ENCODE measurements at regions not wholly inside any gene's neighbourhood (a gene's known extent, or its start where the extent isn't known, plus 50 kb on each side); places are given as distances from the start of the nearest gene placed in this dataset.
A peak's percentile ranks its signal among the peaks of the same experiment; 100 is the strongest.
"Not testable (repeated sequence)": the region's sequence is repeated elsewhere in the genome, so short reads cannot be mapped to it uniquely, and the experiment has no call there.

DNA sequence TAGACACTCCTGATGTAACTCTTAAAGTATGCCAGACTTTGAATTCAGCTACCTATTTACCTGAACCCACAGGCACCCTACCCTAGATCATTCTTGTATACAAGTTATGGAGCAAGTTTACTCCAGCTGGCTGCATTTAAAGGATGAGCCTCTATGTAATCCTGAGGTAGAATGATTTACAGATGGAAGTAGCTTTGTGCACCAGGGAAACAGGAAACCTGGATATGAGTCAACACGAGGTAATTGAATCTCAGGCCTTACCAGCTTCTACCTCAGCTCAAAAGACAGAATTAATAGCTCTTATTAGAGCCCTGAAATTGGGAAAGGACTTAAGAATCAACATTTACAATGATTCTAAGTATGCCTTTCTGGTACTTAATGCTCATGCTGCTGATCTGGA is 119.8 kb downstream of the AGTR2 start:
- DNase-seq: no peak

DNA sequence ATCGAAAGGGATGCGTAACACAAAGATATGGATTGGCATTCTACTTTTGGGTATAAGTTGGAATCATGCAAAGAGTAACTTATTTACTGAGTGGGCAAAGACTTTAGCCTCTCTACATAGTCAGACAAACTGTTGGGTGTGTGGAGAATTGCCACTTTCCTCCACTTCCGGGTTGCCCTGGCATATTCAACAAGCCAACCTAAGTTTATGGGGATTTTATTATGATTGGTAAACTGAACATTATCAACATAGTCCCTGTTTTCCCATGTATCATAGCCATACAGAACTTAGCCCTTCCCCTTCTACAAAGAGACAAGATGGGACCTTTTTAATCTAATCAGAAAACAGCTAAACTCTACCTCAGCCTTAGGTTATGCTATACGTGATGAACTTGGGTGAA is 121.6 kb downstream of the AGTR2 start:
- no peak for DNase-seq

DNA sequence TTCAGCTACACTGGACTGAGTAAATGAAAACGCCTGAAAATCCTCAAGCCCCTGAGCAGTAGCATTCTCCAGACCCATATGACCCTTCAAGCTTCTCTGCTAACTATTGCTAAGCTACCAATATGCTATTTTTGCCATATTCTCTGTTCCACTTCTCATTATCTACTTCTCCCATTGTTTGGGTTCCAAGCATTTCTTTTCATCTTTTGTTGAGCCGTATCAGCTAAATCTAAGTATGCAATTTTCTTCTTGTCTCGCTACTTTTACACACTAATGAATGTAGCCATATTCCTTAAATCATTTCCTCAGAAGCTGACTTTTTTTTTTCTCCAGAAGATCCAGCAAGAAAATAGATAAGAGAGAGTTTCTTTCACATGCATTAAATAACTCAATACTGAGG is 128.4 kb downstream of the AGTR2 start:
- no peak for DNase-seq

DNA sequence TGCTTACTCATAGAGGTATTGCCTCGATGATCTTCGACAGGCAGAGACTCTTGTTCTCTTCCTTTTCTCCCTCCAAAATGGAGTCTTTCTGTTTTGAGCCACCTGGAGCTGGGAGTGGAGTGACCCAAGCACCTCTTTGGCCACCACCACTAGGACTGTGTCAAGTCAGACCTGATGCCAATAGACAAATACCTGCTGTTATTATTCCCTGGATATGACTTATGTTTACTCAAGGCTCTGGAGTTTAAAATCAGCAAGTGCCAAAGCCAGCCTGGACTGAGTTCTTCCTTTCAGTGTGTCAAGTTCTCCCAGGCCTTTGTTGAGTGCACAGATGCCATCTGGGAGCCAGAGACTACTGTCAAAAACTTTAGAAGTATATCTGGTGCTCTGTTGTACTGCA is 130.2 kb upstream of the SLC6A14 start:
- DNase-seq: no peak

GRCh38 chrX:116317409-116317808 is 119.0 kb upstream of the SLC6A14 start:
- DNase-seq: peak; percentile 1

GRCh38 chrX:116318672-116319071 is 117.7 kb upstream of the SLC6A14 start:
- DNase-seq: no peak

- no peak for DNase-seq
Measured at GRCh38 chrX:116321711-116322110, 114.7 kb upstream of the SLC6A14 start.

DNA sequence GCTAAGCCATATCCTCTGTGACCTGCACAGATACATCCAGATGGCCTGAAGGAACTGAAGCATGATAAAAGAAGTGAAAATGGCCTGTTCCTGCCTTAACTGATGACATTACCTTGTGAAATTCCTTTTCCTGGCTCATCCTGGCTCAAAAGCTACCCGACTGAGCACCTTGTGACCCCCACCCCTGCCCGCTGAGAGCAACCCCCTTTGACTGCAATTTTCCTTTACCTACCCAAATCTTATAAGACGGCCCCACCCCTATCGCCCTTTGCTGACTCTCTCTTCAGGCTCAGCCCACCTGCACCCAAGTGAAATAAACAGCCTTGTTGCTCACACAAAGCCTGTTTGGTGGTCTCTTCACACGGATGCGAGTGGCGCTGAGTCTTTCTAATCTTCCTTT is 104.4 kb upstream of the SLC6A14 start:
- not testable (repeated sequence) for DNase-seq

- not testable (repeated sequence) for DNase-seq
Measured at GRCh38 chrX:116334797-116335196, 101.6 kb upstream of the SLC6A14 start.

- DNase-seq: no peak
Measured at GRCh38 chrX:116339407-116339806, 97.0 kb upstream of the SLC6A14 start.

GRCh38 chrX:116342903-116343302 is 93.5 kb upstream of the SLC6A14 start:
- DNase-seq: no peak

DNA sequence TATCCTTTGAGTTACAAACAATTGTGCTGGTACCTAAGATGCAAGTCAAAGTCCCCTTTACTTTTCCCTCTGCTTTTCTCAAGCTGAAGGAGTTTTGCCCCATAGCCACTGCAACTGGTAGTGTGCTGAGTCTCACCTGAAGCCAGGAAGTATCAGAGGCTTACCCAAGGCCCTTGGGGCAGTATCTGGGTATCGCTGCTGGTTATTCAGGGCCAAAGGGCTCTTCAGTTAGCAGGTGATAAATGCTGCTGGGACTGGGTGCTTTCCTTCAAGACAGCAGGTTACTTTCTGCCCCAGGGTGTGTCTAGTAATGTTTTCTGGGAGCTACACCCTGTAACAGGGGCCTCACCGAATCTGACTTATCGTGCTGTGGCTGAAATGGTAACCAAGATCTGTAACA is 90.4 kb upstream of the SLC6A14 start:
- no peak for DNase-seq

- no peak for DNase-seq
Measured at GRCh38 chrX:116357329-116357728, 79.1 kb upstream of the SLC6A14 start.

- DNase-seq: no peak
Measured at GRCh38 chrX:116378961-116379360, 57.4 kb upstream of the SLC6A14 start.

- DNase-seq: no peak
Measured at GRCh38 chrX:116379854-116380253, 56.6 kb upstream of the SLC6A14 start.

DNA sequence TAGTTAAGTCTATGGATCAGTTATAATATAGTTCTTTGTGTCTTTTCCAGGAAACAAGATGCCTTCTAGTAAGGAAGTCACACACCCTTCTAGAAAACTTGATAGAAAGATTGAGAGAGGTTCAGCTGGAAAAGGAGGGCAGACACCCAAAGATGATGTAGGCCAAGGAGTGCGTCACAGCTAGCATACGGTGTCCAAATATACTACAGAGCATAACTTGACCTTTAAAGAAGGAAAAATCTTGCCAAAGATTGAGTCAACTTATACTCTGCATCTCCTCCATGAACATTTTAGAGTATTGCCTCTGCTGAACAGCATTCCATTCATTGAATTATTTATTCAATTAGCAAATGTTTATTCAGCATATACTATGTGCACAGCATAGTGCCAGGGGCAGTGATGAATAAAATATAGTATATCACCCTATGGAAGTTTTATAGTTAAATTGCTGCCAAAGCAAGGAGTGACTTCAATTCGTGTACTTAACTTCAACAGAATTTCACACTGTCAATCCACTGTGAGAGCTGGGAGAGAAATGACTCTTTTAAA is 51.9 kb upstream of the SLC6A14 start:
- DNase-seq: no peak

Data from NCI-H1436 (cell line).